Hepatocyte (in vitro differentiated cells): ENCODE measurements at regions not wholly inside any gene's neighbourhood (a gene's known extent, or its start where the extent isn't known, plus 50 kb on each side); places are given as distances from the start of the nearest gene placed in this dataset.

ENCODE experiments used
- DNase-seq: peaks from one replicate; pipeline ENCODE4 v3.0.0-alpha.2; 2016; ENCODE audit warnings: low spot score
- H2AFZ ChIP-seq: fragments of 200-600 bp; sonication (generic); 2 replicates; pipeline ENCODE4 v1.6.0; 2016; ENCODE audit warnings: antibody characterized with exemption, mild to moderate bottlenecking
- H3K27ac ChIP-seq: fragments of 200-600 bp; sonication (generic); 2 replicates; pipeline ENCODE4 v1.5.1; 2016; ENCODE audit warnings: mild to moderate bottlenecking
- H3K27me3 ChIP-seq: fragments of 200-600 bp; sonication (generic); 2 replicates; pipeline ENCODE4 v1.6.1; 2016
- H3K36me3 ChIP-seq: fragments of 200-600 bp; sonication (generic); replicated peaks from 2 replicates; pipeline ENCODE4 v1.5.1; 2016; ENCODE audit warnings: low read depth; ENCODE audit not compliant: insufficient read depth
- H3K4me1 ChIP-seq: fragments of 200-600 bp; sonication (generic); 2 replicates; pipeline ENCODE4 v1.5.1; 2016; ENCODE audit warnings: mild to moderate bottlenecking, moderate library complexity; ENCODE audit not compliant: insufficient read depth
- H3K4me2 ChIP-seq: fragments of 200-600 bp; sonication (generic); 2 replicates; pipeline ENCODE4 v1.6.0; 2016
- H3K4me3 ChIP-seq: fragments of 200-600 bp; sonication (generic); 2 replicates; pipeline ENCODE4 v1.5.1; 2016; ENCODE audit warnings: mild to moderate bottlenecking
- H3K79me2 ChIP-seq: fragments of 200-600 bp; sonication (generic); 2 replicates; pipeline ENCODE4 v1.6.0; 2017; ENCODE audit warnings: mild to moderate bottlenecking
- H3K9me2 ChIP-seq: fragments of 200-600 bp; sonication (generic); replicated peaks from 2 replicates; pipeline ENCODE4 v1.6.0; 2017; ENCODE audit warnings: mild to moderate bottlenecking; ENCODE audit not compliant: insufficient read depth
- H3K9me3 ChIP-seq: fragments of 200-600 bp; sonication (generic); 2 replicates; pipeline ENCODE4 v1.5.1; 2016; ENCODE audit warnings: low read depth, mild to moderate bottlenecking
- H4K20me1 ChIP-seq: fragments of 200-600 bp; sonication (generic); 2 replicates; pipeline ENCODE4 v1.6.0; 2016; ENCODE audit warnings: mild to moderate bottlenecking; ENCODE audit not compliant: insufficient read depth, poor library complexity, severe bottlenecking
- EZH2 ChIP-seq: fragments of 200-600 bp; sonication (generic); IDR thresholded peaks from 2 replicates; pipeline ENCODE4 v1.6.1; 2016; ENCODE audit warnings: antibody characterized with exemption, mild to moderate bottlenecking, borderline replicate concordance
- EZH2phosphoT487 ChIP-seq: fragments of 200-600 bp; sonication (generic); IDR thresholded peaks from one replicate; pipeline ENCODE4 v1.6.1; 2018; ENCODE audit warnings: antibody characterized with exemption, mild to moderate bottlenecking, low read depth, moderate library complexity; ENCODE audit not compliant: unreplicated experiment, severe bottlenecking
- WGBS: methylation state at CpG from one replicate; pipeline ENCODE4 v1.1.6; 2016; ENCODE audit warnings: low lambda C conversion rate; ENCODE audit errors: missing lambda C conversion rate; 5-methylcytosine and 5-hydroxymethylcytosine counted together
- TF ChIP-seq, protein P1 (sequence below): fragments of 200-600 bp; sonication (generic); IDR thresholded peaks from 2 replicates; pipeline ENCODE4 v1.5.1; 2016; ENCODE audit warnings: antibody characterized with exemption, mild to moderate bottlenecking; ENCODE audit not compliant: poor library complexity

GRCh38 chr2:147222506-147222905 lies 622.3 kb upstream of the ACVR2A start:
- Histone ChIP-seq H3K27me3 (no peaks in the 10 kb centered on the region), H2AFZ (no peak overlapping the region), H3K9me3 (no peaks in the 10 kb centered on the region), H3K4me1 (no peaks in the 10 kb centered on the region), H3K4me2 (no peak overlapping the region), H4K20me1 (no peaks in the 10 kb centered on the region), H3K9me2 (no peaks in the 10 kb centered on the region), H3K79me2 (no peaks in the 10 kb centered on the region), H3K36me3 (no peaks in the 10 kb centered on the region), H3K27ac (no peak overlapping the region), H3K4me3 (no peak overlapping the region)
- no peak for DNase-seq
- TF ChIP-seq, protein P1, sequence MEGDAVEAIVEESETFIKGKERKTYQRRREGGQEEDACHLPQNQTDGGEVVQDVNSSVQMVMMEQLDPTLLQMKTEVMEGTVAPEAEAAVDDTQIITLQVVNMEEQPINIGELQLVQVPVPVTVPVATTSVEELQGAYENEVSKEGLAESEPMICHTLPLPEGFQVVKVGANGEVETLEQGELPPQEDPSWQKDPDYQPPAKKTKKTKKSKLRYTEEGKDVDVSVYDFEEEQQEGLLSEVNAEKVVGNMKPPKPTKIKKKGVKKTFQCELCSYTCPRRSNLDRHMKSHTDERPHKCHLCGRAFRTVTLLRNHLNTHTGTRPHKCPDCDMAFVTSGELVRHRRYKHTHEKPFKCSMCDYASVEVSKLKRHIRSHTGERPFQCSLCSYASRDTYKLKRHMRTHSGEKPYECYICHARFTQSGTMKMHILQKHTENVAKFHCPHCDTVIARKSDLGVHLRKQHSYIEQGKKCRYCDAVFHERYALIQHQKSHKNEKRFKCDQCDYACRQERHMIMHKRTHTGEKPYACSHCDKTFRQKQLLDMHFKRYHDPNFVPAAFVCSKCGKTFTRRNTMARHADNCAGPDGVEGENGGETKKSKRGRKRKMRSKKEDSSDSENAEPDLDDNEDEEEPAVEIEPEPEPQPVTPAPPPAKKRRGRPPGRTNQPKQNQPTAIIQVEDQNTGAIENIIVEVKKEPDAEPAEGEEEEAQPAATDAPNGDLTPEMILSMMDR, result no peak

- Histone ChIP-seq H3K9me3 (no peaks in the 10 kb centered on the region), H3K27ac (no peak overlapping the region), H2AFZ (no peak overlapping the region), H3K79me2 (no peaks in the 10 kb centered on the region), H3K36me3 (no peaks in the 10 kb centered on the region), H3K27me3 (no peaks in the 10 kb centered on the region), H4K20me1 (no peaks in the 10 kb centered on the region), H3K4me1 (no peaks in the 10 kb centered on the region), H3K4me2 (no peak overlapping the region), H3K9me2 (no peaks in the 10 kb centered on the region), H3K4me3 (no peak overlapping the region)
- WGBS, result 65% methylated on average over 2 of the region's 2 CpGs
- TF ChIP-seq EZH2phosphoT487, result no peak
- no peak for TF ChIP-seq EZH2
- TF ChIP-seq, protein P1, result no peak
- no peak for DNase-seq
Observed at GRCh38 chr2:147214914-147215313, 629.9 kb upstream of the ACVR2A start.

DNA sequence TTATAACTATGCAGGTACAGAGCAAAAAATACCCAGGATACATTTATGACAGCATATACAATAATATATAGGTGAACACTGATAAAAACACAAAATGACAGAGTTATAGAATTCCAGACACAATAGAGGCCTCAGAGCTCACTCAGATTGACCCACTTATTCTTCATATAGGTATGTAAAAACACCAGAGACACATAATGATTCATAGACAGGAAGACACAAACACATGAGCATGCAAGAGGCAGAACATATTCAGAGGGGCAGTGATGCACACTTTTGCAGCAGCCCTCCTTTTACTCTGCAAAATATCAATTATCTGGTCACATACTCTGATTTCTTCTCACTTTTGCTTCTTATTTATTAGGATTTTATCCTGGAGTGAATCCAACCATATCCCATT lies 633.3 kb upstream of the ACVR2A start:
- Histone ChIP-seq H3K4me1 (no peaks in the 10 kb centered on the region), H3K27ac (no peak overlapping the region), H3K79me2 (no peaks in the 10 kb centered on the region), H3K9me2 (no peaks in the 10 kb centered on the region), H4K20me1 (no peaks in the 10 kb centered on the region), H3K27me3 (no peaks in the 10 kb centered on the region), H3K4me2 (no peak overlapping the region), H3K4me3 (no peak overlapping the region), H3K9me3 (no peaks in the 10 kb centered on the region), H2AFZ (no peak overlapping the region), H3K36me3 (no peaks in the 10 kb centered on the region)
- DNase-seq, result no peak
- TF ChIP-seq EZH2, result no peak
- no peak for TF ChIP-seq EZH2phosphoT487
- TF ChIP-seq, protein P1, result no peak

DNA sequence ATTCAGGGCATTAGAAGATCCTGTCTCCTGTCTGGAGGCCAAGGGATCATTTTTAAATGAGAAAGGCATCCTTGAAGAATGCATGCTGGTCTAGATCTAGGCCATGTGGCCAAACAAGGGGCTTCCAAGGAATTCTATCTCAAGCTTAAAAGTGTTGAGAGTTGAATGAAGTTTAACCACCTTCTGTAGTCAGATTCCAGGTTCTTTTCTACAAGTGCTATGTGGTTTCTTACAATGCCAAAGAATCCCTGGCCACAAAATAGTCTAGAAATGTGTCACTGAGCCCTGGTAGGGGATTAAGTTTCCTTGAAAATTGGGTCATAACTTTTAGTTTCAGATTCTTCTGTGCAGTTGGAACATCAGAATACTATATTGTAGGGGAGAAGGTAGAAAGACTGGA lies 640.7 kb upstream of the ACVR2A start:
- H3K36me3 ChIP-seq, result no peaks in the 10 kb centered on the region
- TF ChIP-seq EZH2, result no peak
- TF ChIP-seq, protein P1, result no peak
- TF ChIP-seq EZH2phosphoT487, result no peak
- H3K79me2 ChIP-seq, result no peaks in the 10 kb centered on the region
- no peak overlapping the region for H2AFZ ChIP-seq
- H3K4me2 ChIP-seq, result no peak overlapping the region
- DNase-seq, result no peak
- H3K27ac ChIP-seq, result no peak overlapping the region
- H3K27me3 ChIP-seq, result no peaks in the 10 kb centered on the region
- H3K9me3 ChIP-seq, result no peaks in the 10 kb centered on the region
- H4K20me1 ChIP-seq, result no peaks in the 10 kb centered on the region
- no peaks in the 10 kb centered on the region for H3K9me2 ChIP-seq
- H3K4me1 ChIP-seq, result peaks cover 4% of the 10 kb centered on the region
- H3K4me3 ChIP-seq, result no peak overlapping the region
